ENCODE measurements at regions not wholly inside any gene's neighbourhood (a gene's known extent, or its start where the extent isn't known, plus 50 kb on each side); places are given as distances from the start of the nearest gene placed in this dataset.

DNA sequence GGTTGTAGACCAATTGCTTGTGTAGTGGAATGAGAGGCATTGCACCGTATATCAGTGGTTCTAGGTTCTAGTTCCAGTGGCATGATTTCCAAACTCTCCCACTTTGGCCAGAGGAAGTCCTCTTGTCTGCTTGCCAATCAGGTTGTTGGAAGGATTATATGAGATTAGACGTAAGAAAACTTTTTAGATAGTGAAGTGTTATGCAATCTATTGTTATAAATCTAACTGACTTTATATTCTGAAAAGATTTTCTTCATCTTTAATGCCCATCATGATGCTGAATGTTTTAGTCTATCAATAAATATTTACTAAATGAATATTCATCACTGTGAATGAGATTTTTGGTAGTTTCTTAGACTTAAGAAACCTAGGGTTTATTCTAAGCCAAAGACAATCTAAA, 152.6 kb downstream of the TFPI2 start:
- TF ChIP-seq, protein P1, sequence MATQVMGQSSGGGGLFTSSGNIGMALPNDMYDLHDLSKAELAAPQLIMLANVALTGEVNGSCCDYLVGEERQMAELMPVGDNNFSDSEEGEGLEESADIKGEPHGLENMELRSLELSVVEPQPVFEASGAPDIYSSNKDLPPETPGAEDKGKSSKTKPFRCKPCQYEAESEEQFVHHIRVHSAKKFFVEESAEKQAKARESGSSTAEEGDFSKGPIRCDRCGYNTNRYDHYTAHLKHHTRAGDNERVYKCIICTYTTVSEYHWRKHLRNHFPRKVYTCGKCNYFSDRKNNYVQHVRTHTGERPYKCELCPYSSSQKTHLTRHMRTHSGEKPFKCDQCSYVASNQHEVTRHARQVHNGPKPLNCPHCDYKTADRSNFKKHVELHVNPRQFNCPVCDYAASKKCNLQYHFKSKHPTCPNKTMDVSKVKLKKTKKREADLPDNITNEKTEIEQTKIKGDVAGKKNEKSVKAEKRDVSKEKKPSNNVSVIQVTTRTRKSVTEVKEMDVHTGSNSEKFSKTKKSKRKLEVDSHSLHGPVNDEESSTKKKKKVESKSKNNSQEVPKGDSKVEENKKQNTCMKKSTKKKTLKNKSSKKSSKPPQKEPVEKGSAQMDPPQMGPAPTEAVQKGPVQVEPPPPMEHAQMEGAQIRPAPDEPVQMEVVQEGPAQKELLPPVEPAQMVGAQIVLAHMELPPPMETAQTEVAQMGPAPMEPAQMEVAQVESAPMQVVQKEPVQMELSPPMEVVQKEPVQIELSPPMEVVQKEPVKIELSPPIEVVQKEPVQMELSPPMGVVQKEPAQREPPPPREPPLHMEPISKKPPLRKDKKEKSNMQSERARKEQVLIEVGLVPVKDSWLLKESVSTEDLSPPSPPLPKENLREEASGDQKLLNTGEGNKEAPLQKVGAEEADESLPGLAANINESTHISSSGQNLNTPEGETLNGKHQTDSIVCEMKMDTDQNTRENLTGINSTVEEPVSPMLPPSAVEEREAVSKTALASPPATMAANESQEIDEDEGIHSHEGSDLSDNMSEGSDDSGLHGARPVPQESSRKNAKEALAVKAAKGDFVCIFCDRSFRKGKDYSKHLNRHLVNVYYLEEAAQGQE (IDR thresholded peaks at IDR 0.05; ENCODE audit: low read depth), result no peak
- TF ChIP-seq YY1 (IDR thresholded peaks at IDR 0.05; ENCODE audit: low read depth), result no peak
- no peak for TF ChIP-seq EP300 (IDR thresholded peaks at IDR 0.05; ENCODE audit: borderline replicate concordance)
- TF ChIP-seq, protein P2, sequence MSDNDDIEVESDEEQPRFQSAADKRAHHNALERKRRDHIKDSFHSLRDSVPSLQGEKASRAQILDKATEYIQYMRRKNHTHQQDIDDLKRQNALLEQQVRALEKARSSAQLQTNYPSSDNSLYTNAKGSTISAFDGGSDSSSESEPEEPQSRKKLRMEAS (IDR thresholded peaks at IDR 0.05), result no peak
- TF ChIP-seq, protein P3, sequence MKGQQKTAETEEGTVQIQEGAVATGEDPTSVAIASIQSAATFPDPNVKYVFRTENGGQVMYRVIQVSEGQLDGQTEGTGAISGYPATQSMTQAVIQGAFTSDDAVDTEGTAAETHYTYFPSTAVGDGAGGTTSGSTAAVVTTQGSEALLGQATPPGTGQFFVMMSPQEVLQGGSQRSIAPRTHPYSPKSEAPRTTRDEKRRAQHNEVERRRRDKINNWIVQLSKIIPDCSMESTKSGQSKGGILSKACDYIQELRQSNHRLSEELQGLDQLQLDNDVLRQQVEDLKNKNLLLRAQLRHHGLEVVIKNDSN (IDR thresholded peaks at IDR 0.05), result no peak
- no peak for TF ChIP-seq FOXM1 (IDR thresholded peaks at IDR 0.05; ENCODE audit: borderline replicate concordance, low read depth)
- TF ChIP-seq NFIC (IDR thresholded peaks at IDR 0.05), result no peak
- TF ChIP-seq RAD21 (IDR thresholded peaks at IDR 0.05; ENCODE audit: low read depth), result no peak
- TF ChIP-seq TEAD4 (IDR thresholded peaks at IDR 0.05), result no peak
- TF ChIP-seq TCF12 (IDR thresholded peaks at IDR 0.05; ENCODE audit: low read depth), result no peak
- TF ChIP-seq CEBPB (IDR thresholded peaks at IDR 0.05), result no peak

Measured in Ishikawa (cell line).